NCI-H446 (cell line): ENCODE measurements at regions not wholly inside any gene's neighbourhood (a gene's known extent, or its start where the extent isn't known, plus 50 kb on each side); places are given as distances from the start of the nearest gene placed in this dataset.

Experiments used
- DNase-seq, 2 experiments: peaks; one replicate each; lab custom pipeline; 2025; lab: John Stamatoyannopoulos, UW

- no peak for DNase-seq
Measured at GRCh38 chr7:138257459-138258196, 181.4 kb downstream of the AKR1D1 start.

- no peak for DNase-seq
Measured at GRCh38 chr7:138258197-138258559, 181.9 kb downstream of the AKR1D1 start.

- no peak for DNase-seq
Measured at GRCh38 chr7:138259675-138260074, 183.4 kb downstream of the AKR1D1 start.

GRCh38 chr7:138267934-138268333 is 191.7 kb downstream of the AKR1D1 start:
- DNase-seq, result no peak

GRCh38 chr7:138276891-138277290 is 183.2 kb upstream of the TRIM24 start:
- no peak for DNase-seq

GRCh38 chr7:138278601-138279000 is 181.5 kb upstream of the TRIM24 start:
- no peak for DNase-seq

GRCh38 chr7:138282997-138283396 is 177.1 kb upstream of the TRIM24 start:
- no peak for DNase-seq

GRCh38 chr7:138285129-138285528 is 174.9 kb upstream of the TRIM24 start:
- no peak for DNase-seq

- DNase-seq, result no peak
Measured at GRCh38 chr7:138286846-138287245, 173.2 kb upstream of the TRIM24 start.

GRCh38 chr7:138287549-138287948 is 172.5 kb upstream of the TRIM24 start:
- no peak for DNase-seq

- no peak for DNase-seq
Measured at GRCh38 chr7:138289082-138289481, 171.0 kb upstream of the TRIM24 start.

- no peak for DNase-seq
Measured at GRCh38 chr7:138289864-138290263, 170.2 kb upstream of the TRIM24 start.

- DNase-seq, result no peak
Measured at GRCh38 chr7:138292951-138293350, 167.1 kb upstream of the TRIM24 start.

GRCh38 chr7:138295049-138295637 is 164.9 kb upstream of the TRIM24 start:
- DNase-seq, result no peak

GRCh38 chr7:138297526-138297925 is 162.5 kb upstream of the TRIM24 start:
- DNase-seq, result peak in 1 of 2 experiments; percentile 1

- no peak for DNase-seq
Measured at GRCh38 chr7:138299066-138299465, 161.0 kb upstream of the TRIM24 start.

- no peak for DNase-seq
Measured at GRCh38 chr7:138303230-138304070, 156.6 kb upstream of the TRIM24 start.

- DNase-seq, result no peak
Measured at GRCh38 chr7:138304071-138304320, 156.1 kb upstream of the TRIM24 start.

- DNase-seq, result no peak
Measured at GRCh38 chr7:138307633-138308032, 152.4 kb upstream of the TRIM24 start.

GRCh38 chr7:138308136-138308535 is 151.9 kb upstream of the TRIM24 start:
- no peak for DNase-seq

- DNase-seq, result no peak
Measured at GRCh38 chr7:138309186-138309585, 150.9 kb upstream of the TRIM24 start.

- no peak for DNase-seq
Measured at GRCh38 chr7:138313829-138314178, 146.3 kb upstream of the TRIM24 start.

- DNase-seq, result no peak
Measured at GRCh38 chr7:138316421-138317043, 143.5 kb upstream of the TRIM24 start.
